WI38 (cell line): ENCODE measurements at regions not wholly inside any gene's neighbourhood (a gene's known extent, or its start where the extent isn't known, plus 50 kb on each side); places are given as distances from the start of the nearest gene placed in this dataset.
A peak's percentile ranks its signal among the peaks of the same experiment; 100 is the strongest.

Experiments used
- H3K4me3 ChIP-seq: 2 replicates; pipeline ENCODE4 v1.5.1; 2011; ENCODE audit warnings: low read depth, mild to moderate bottlenecking, control low read depth, low read length
- TF ChIP-seq, protein P1 (sequence below): IDR thresholded peaks from 2 replicates; pipeline ENCODE4 v1.5.1; 2012; ENCODE audit warnings: low read depth, mild to moderate bottlenecking, control low read depth, low read length

- TF ChIP-seq, protein P1, sequence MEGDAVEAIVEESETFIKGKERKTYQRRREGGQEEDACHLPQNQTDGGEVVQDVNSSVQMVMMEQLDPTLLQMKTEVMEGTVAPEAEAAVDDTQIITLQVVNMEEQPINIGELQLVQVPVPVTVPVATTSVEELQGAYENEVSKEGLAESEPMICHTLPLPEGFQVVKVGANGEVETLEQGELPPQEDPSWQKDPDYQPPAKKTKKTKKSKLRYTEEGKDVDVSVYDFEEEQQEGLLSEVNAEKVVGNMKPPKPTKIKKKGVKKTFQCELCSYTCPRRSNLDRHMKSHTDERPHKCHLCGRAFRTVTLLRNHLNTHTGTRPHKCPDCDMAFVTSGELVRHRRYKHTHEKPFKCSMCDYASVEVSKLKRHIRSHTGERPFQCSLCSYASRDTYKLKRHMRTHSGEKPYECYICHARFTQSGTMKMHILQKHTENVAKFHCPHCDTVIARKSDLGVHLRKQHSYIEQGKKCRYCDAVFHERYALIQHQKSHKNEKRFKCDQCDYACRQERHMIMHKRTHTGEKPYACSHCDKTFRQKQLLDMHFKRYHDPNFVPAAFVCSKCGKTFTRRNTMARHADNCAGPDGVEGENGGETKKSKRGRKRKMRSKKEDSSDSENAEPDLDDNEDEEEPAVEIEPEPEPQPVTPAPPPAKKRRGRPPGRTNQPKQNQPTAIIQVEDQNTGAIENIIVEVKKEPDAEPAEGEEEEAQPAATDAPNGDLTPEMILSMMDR, result no peak
These were observed 49.9 kb upstream of the MAFB start for GRCh38 chr20:40738976-40739375.

GRCh38 chr20:40739841-40740240 is 50.8 kb upstream of the MAFB start:
- TF ChIP-seq, protein P1, result no peak
- no peak overlapping the region for H3K4me3 ChIP-seq

More at GRCh38 chr20:40738976-40739375, 49.9 kb upstream of the MAFB start:
- H3K4me3 ChIP-seq, result no peak overlapping the region

DNA sequence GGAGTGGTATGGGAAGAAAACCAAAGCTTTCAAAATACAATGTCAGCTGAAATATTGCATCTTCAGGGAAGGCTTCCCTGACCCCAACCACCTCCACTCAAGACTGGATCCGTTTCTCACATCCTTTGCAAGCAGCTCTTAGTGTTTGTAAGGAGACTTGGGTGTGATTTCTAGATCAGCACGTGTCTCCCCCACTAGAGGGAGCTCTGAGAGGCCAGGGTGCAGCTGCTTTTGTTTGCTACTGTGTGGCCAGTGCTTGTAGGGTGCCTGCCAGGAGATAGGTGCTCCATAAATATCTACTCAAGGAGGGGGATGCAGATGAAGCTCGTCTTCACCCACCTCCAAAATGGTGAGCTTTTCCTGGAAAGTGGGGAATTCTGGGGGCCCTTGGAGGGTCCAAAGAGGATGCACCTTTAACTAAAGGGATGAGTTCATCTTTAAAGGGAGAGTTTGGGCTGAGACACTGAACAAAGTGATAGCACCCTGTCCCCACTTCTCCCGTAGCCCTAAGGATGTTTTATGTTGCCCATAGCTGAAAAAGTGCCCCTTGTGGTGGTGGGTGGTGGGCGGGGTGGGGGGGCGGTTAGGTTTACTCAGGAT is 52.6 kb upstream of the MAFB start:
- TF ChIP-seq, protein P1, result peak; percentile 77
- no peak overlapping the region for H3K4me3 ChIP-seq

- TF ChIP-seq, protein P1, result no peak
- H3K4me3 ChIP-seq, result no peak overlapping the region
These were observed 54.2 kb upstream of the MAFB start for GRCh38 chr20:40743141-40743775.

DNA sequence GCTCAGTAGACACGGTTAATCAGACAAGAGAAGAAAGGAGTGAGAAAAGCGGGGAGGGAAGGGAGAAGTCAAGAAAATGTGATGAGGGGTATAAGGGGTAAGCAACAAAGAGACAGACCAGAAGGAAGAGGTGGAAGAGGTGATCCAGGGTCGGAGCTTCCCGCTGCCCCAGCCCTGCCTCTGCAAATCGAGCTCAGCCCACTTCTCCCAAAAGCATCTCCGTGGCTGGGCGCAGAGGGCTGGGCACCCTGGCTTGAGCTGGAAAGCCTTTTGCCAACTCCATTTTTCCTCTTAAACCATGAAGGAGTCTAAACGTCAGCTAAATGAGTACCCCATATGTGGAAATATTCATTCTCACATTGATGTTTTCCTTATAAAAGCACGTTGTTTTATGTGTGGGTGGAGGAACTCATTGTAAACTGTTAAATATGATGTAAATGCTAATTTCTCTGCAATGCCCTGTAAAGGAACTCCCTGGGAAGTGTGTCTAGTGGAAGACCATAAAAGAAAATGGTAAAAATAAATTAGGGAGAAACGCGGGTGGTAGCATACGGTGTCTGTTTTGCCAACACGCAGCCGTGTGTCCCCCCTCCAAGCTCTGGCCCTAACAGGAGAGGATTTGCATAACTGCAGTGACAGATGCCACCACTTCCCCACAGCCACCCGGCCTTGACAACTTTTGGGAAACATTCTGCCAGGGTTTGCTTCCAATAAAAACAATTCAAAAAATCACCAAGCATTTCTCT is 55.2 kb upstream of the MAFB start:
- TF ChIP-seq, protein P1, result no peak
- H3K4me3 ChIP-seq, result no peak overlapping the region

GRCh38 chr20:40744818-40745175 is 55.8 kb upstream of the MAFB start:
- no peak overlapping the region for H3K4me3 ChIP-seq
- TF ChIP-seq, protein P1, result no peak

DNA sequence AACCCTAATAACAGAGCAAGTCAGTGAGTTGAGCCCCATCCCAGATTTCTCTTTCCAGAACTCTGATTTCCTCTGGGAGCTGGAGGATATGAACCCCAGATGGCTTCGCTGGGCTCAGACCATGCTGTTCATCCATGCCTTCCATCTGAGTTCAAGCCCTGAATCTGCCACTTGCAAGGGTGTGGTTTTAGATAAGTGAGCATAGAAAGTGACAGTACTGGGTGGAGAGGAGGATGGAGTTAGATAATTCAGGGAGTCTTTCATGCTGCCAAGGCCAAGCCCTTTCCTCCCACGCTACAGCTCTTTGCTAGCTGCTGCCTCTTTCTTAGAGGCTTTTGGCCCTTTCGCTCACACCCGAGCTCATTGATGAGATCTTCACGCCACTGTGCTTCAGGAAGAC is 57.2 kb upstream of the MAFB start:
- H3K4me3 ChIP-seq, result no peak overlapping the region
- TF ChIP-seq, protein P1, result no peak
